ENCODE measurements at regions not wholly inside any gene's neighbourhood (a gene's known extent, or its start where the extent isn't known, plus 50 kb on each side); places are given as distances from the start of the nearest gene placed in this dataset.

DNA sequence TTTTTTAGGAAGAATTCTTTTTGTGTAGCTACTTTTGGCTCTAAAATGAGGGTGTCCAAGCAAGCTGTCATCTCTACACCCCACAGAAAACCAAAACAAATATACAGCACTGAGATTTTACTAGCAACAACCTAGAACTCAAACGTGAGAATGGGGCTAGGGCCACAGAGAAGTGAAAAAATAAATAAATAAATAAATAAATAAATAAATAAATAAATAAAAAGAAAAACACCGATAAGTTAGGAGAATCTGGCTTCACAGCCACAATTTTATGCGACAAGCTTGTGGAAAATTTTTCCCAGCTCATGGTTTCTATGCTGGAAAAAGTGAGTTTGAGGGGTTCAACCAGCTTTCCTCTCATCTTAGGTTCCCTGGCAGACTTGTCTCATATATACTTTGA, 324.6 kb upstream of the TACR3 start:
- in situ Hi-C loops (cut with HindIII; ENCODE audit: low sequenced_read_pairs) = no loop called here
- DNase-seq (ENCODE audit: low read depth) = no peak
- H3K4me3 ChIP-seq (ENCODE audit: low read depth, low read length) = no peak overlapping the region
- TF ChIP-seq, protein P1, sequence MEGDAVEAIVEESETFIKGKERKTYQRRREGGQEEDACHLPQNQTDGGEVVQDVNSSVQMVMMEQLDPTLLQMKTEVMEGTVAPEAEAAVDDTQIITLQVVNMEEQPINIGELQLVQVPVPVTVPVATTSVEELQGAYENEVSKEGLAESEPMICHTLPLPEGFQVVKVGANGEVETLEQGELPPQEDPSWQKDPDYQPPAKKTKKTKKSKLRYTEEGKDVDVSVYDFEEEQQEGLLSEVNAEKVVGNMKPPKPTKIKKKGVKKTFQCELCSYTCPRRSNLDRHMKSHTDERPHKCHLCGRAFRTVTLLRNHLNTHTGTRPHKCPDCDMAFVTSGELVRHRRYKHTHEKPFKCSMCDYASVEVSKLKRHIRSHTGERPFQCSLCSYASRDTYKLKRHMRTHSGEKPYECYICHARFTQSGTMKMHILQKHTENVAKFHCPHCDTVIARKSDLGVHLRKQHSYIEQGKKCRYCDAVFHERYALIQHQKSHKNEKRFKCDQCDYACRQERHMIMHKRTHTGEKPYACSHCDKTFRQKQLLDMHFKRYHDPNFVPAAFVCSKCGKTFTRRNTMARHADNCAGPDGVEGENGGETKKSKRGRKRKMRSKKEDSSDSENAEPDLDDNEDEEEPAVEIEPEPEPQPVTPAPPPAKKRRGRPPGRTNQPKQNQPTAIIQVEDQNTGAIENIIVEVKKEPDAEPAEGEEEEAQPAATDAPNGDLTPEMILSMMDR (IDR thresholded peaks at IDR 0.05; ENCODE audit: low read depth, low read length, missing control alignments) = no peak

GRCh38 chr4:104032896-104033295, 313.1 kb upstream of the TACR3 start:
- no peak for DNase-seq (ENCODE audit: low read depth)
- in situ Hi-C loops (cut with HindIII; ENCODE audit: low sequenced_read_pairs) = no loop called here
- TF ChIP-seq, protein P1 (IDR thresholded peaks at IDR 0.05; ENCODE audit: low read depth, low read length, missing control alignments) = no peak
- H3K4me3 ChIP-seq (ENCODE audit: low read depth, low read length) = no peak overlapping the region

- no peak for DNase-seq (ENCODE audit: low read depth)
- in situ Hi-C loops (cut with HindIII; ENCODE audit: low sequenced_read_pairs) = no loop called here
- TF ChIP-seq, protein P1 (IDR thresholded peaks at IDR 0.05; ENCODE audit: low read depth, low read length, missing control alignments) = no peak
- H3K4me3 ChIP-seq (ENCODE audit: low read depth, low read length) = no peak overlapping the region
Measured at GRCh38 chr4:104025251-104025650, 305.5 kb upstream of the TACR3 start.

DNA sequence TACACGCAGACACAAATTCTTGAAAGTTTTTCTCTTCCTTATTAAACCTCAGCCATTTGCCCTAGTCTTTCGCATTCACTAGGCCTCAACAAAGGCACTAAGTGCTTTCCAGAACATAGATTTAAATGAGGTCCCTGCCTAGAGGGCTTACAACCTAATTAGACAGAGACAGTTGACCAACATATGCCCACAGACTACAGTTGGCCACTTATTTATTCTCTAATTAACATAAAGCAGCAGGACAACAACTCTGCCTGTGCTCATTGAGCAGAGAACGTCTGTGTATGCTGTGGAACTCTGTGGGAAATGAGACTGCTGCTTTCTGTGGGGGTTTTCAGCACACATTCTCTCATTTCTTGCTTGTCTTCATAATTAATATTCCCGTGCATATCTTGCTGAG, 303.0 kb upstream of the TACR3 start:
- DNase-seq (ENCODE audit: low read depth) = no peak
- H3K4me3 ChIP-seq (ENCODE audit: low read depth, low read length) = no peak overlapping the region
- TF ChIP-seq, protein P1 (IDR thresholded peaks at IDR 0.05; ENCODE audit: low read depth, low read length, missing control alignments) = no peak
- in situ Hi-C loops (cut with HindIII; ENCODE audit: low sequenced_read_pairs) = no loop called here

- in situ Hi-C loops (cut with HindIII; ENCODE audit: low sequenced_read_pairs) = no loop called here
Measured at GRCh38 chr4:104022226-104022625, 302.4 kb upstream of the TACR3 start.

GRCh38 chr4:104020641-104021040, 300.9 kb upstream of the TACR3 start:
- no peak overlapping the region for H3K4me3 ChIP-seq (ENCODE audit: low read depth, low read length)
- TF ChIP-seq, protein P1 (IDR thresholded peaks at IDR 0.05; ENCODE audit: low read depth, low read length, missing control alignments) = no peak
- in situ Hi-C loops (cut with HindIII; ENCODE audit: low sequenced_read_pairs) = no loop called here
- no peak for DNase-seq (ENCODE audit: low read depth)

More at GRCh38 chr4:104022226-104022625, 302.4 kb upstream of the TACR3 start:
- TF ChIP-seq, protein P1 (IDR thresholded peaks at IDR 0.05; ENCODE audit: low read depth, low read length, missing control alignments) = no peak
- no peak overlapping the region for H3K4me3 ChIP-seq (ENCODE audit: low read depth, low read length)
- DNase-seq (ENCODE audit: low read depth) = no peak

- H3K4me3 ChIP-seq (ENCODE audit: low read depth, low read length) = no peak overlapping the region
- in situ Hi-C loops (cut with HindIII; ENCODE audit: low sequenced_read_pairs) = no loop called here
- no peak for DNase-seq (ENCODE audit: low read depth)
- TF ChIP-seq, protein P1 (IDR thresholded peaks at IDR 0.05; ENCODE audit: low read depth, low read length, missing control alignments) = no peak
Measured at GRCh38 chr4:104017213-104017612, 297.4 kb upstream of the TACR3 start.
